PC-9 (cell line): ENCODE measurements at regions not wholly inside any gene's neighbourhood (a gene's known extent, or its start where the extent isn't known, plus 50 kb on each side); places are given as distances from the start of the nearest gene placed in this dataset.

ENCODE experiments used
- BruUV-seq: library from RNA; stranded (reverse); fragments of 400-500 nt; replicated peaks from 2 replicates; lab custom pipeline; 2021; lab: Mats Ljungman, UMichigan
- CTCF ChIA-PET: fragments of 300-600 bp; sonication (Branson Sonifier 250); formaldehyde crosslinking; loops from one replicate; lab custom pipeline; 2022; ENCODE audit warnings: antibody characterized with exemption; lab: Charles Lee
- POLR2A ChIA-PET: fragments of 300-600 bp; sonication (Branson Sonifier 250); formaldehyde crosslinking; loops from one replicate; lab custom pipeline; 2022; ENCODE audit warnings: antibody characterized with exemption; ENCODE audit not compliant: unreplicated experiment; lab: Charles Lee
- DNase-seq, 2 experiments: peaks; one replicate each; pipeline versions ENCODE4 v3.0.0 to v3.0.0-alpha.2; 2015 to 2022; ENCODE audit warnings: mixed read lengths in 1 of 2
- H2AFZ ChIP-seq: fragments of 200-600 bp; sonication (generic); 2 replicates; pipeline ENCODE4 v1.8.1; 2017; ENCODE audit warnings: antibody characterized with exemption
- H3F3A ChIP-seq: fragments of 200-600 bp; sonication (generic); 2 replicates; pipeline ENCODE4 v1.8.1; 2017; ENCODE audit warnings: antibody characterized with exemption, mild to moderate bottlenecking, low read depth; ENCODE audit not compliant: insufficient read depth
- H3K27ac ChIP-seq: fragments of 200-600 bp; sonication (generic); 2 replicates; pipeline ENCODE4 v1.6.1; 2016; ENCODE audit warnings: mixed run types
- H3K27me3 ChIP-seq: fragments of 200-600 bp; sonication (generic); 2 replicates; pipeline ENCODE4 v1.6.1; 2016; ENCODE audit warnings: low read depth, mixed run types; ENCODE audit not compliant: insufficient read depth
- H3K36me3 ChIP-seq: fragments of 200-600 bp; sonication (generic); 2 replicates; pipeline ENCODE4 v1.6.1; 2016; ENCODE audit warnings: low read depth, mixed run types
- H3K4me1 ChIP-seq: fragments of 200-600 bp; sonication (generic); replicated peaks from 2 replicates; pipeline ENCODE4 v1.6.1; 2016; ENCODE audit warnings: mixed run types; ENCODE audit not compliant: insufficient read depth
- H3K4me2 ChIP-seq: fragments of 200-600 bp; sonication (generic); 2 replicates; pipeline ENCODE4 v1.6.1; 2017; ENCODE audit warnings: mixed run types
- H3K4me3 ChIP-seq: fragments of 200-600 bp; sonication (generic); 2 replicates; pipeline ENCODE4 v1.6.1; 2016; ENCODE audit warnings: mixed run types
- H3K79me2 ChIP-seq: fragments of 200-600 bp; sonication (generic); 2 replicates; pipeline ENCODE4 v1.6.1; 2017; ENCODE audit warnings: low read depth, mixed run types
- H3K9me2 ChIP-seq: fragments of 200-600 bp; sonication (generic); 2 replicates; pipeline ENCODE4 v1.8.1; 2017; ENCODE audit warnings: mild to moderate bottlenecking; ENCODE audit not compliant: insufficient read depth
- H3K9me3 ChIP-seq: fragments of 200-600 bp; sonication (generic); 2 replicates; pipeline ENCODE4 v1.8.1; 2016; ENCODE audit warnings: low read depth; ENCODE audit not compliant: insufficient read depth
- H4K20me1 ChIP-seq: fragments of 200-600 bp; sonication (generic); 2 replicates; pipeline ENCODE4 v1.8.1; 2017; ENCODE audit not compliant: insufficient read depth
- CTCF ChIP-seq: fragments of 200-600 bp; sonication (generic); conservative IDR thresholded peaks from 2 replicates; pipeline ENCODE4 v1.6.1; 2017; ENCODE audit warnings: mixed run types, antibody characterized with exemption, mild to moderate bottlenecking, moderate library complexity
- EZH2 ChIP-seq: fragments of 200-600 bp; sonication (generic); IDR thresholded peaks from 2 replicates; pipeline ENCODE4 v1.8.0; 2017; ENCODE audit warnings: antibody characterized with exemption, low read depth
- intact Hi-C: fragments of 100-400 bp; cut with micrococcal nuclease; formaldehyde crosslinking; loops from one replicate; pipeline ENCODE4 v1.10.0; 2022; ENCODE audit not compliant: unreplicated experiment

GRCh38 chr10:123588386-123588914 is 77.7 kb upstream of the GPR26 start:
- no peaks in the 10 kb centered on the region for H3K4me1 ChIP-seq
- no peaks in the 10 kb centered on the region for H3K9me2 ChIP-seq
- TF ChIP-seq CTCF, result no peak
- TF ChIP-seq EZH2, result no peak
- H3F3A ChIP-seq, result no peaks in the 10 kb centered on the region
- peaks cover 15% of the 10 kb centered on the region for H3K27me3 ChIP-seq
- ChIA-PET CTCF (no interaction called here), POLR2A (no interaction called here)
- no peak overlapping the region for H3K27ac ChIP-seq
- no peaks in the 10 kb centered on the region for H4K20me1 ChIP-seq
- no peak overlapping the region for H3K4me3 ChIP-seq
- H2AFZ ChIP-seq, result no peak overlapping the region
- intact Hi-C loops, result loop anchor here (10.0 kb wide), 1 partner anchor 946 kb away; no protein-coding TSS in a partner anchor
- no peak for DNase-seq
- no peaks in the 10 kb centered on the region for H3K36me3 ChIP-seq
- H3K9me3 ChIP-seq, result no peaks in the 10 kb centered on the region
- BruUV-seq, result no TSS peak
- H3K79me2 ChIP-seq, result no peaks in the 10 kb centered on the region
- H3K4me2 ChIP-seq, result no peak overlapping the region

GRCh38 chr10:123595661-123596060 is 70.5 kb upstream of the GPR26 start:
- POLR2A ChIA-PET, result no interaction called here
- Histone ChIP-seq H3K27ac (no peak overlapping the region), H3K79me2 (no peaks in the 10 kb centered on the region), H3K9me2 (no peaks in the 10 kb centered on the region), H3K4me2 (no peak overlapping the region), H3K9me3 (no peaks in the 10 kb centered on the region), H3K27me3 (peaks cover 3% of the 10 kb centered on the region; the same call in 1 of the 2 replicates), H4K20me1 (no peaks in the 10 kb centered on the region), H2AFZ (no peak overlapping the region), H3K36me3 (no peaks in the 10 kb centered on the region), H3K4me3 (no peak overlapping the region), H3K4me1 (no peaks in the 10 kb centered on the region), H3F3A (no peaks in the 10 kb centered on the region)
- no TSS peak for BruUV-seq
- intact Hi-C loops, result no loop called here
- DNase-seq, result no peak
- CTCF ChIA-PET, result no interaction called here
- TF ChIP-seq EZH2, result no peak
- TF ChIP-seq CTCF, result no peak

- intact Hi-C loops, result no loop called here
- Histone ChIP-seq H3K4me3 (no peak overlapping the region), H3K27ac (no peak overlapping the region), H3F3A (no peaks in the 10 kb centered on the region), H3K79me2 (no peaks in the 10 kb centered on the region), H4K20me1 (no peaks in the 10 kb centered on the region), H3K36me3 (no peaks in the 10 kb centered on the region), H3K9me3 (no peaks in the 10 kb centered on the region), H3K4me1 (no peaks in the 10 kb centered on the region), H3K27me3 (peaks cover 3% of the 10 kb centered on the region; the same call in 1 of the 2 replicates), H3K9me2 (no peaks in the 10 kb centered on the region), H2AFZ (no peak overlapping the region), H3K4me2 (no peak overlapping the region)
- BruUV-seq, result no TSS peak
- DNase-seq, result no peak
- ChIA-PET CTCF (no interaction called here), POLR2A (no interaction called here)
- no peak for TF ChIP-seq EZH2
- no peak for TF ChIP-seq CTCF
Observed at GRCh38 chr10:123597676-123598075, 68.5 kb upstream of the GPR26 start.
